Hematopoietic multipotent progenitor cell treated with erythropoietin and hydrocortisone succinate and interleukin-3 and kit ligand, for 6 days (in vitro differentiated cells): ENCODE measurements at regions not wholly inside any gene's neighbourhood (a gene's known extent, or its start where the extent isn't known, plus 50 kb on each side); places are given as distances from the start of the nearest gene placed in this dataset.
"Not testable (repeated sequence)": the region's sequence is repeated elsewhere in the genome, so short reads cannot be mapped to it uniquely, and the experiment has no call there.

Experiments used
- DNase-seq: peaks from one replicate; pipeline ENCODE4 v3.0.0-alpha.2; 2015

GRCh38 chr5:124796495-124796894 lies 50.1 kb upstream of the ZNF608 start:
- no peak for DNase-seq

GRCh38 chr5:124797665-124798087 lies 51.2 kb upstream of the ZNF608 start:
- DNase-seq = no peak

- DNase-seq = no peak
These were observed 52.5 kb upstream of the ZNF608 start for GRCh38 chr5:124798890-124799289.

- no peak for DNase-seq
These were observed 55.1 kb upstream of the ZNF608 start for GRCh38 chr5:124801551-124801950.

- no peak for DNase-seq
These were observed 57.3 kb upstream of the ZNF608 start for GRCh38 chr5:124803617-124804323.

GRCh38 chr5:124806026-124806372 lies 59.6 kb upstream of the ZNF608 start:
- DNase-seq = no peak

- DNase-seq = peak; percentile 26
These were observed 60.1 kb upstream of the ZNF608 start for GRCh38 chr5:124806373-124807077.

GRCh38 chr5:124808842-124809268 lies 62.4 kb upstream of the ZNF608 start:
- DNase-seq = no peak

- DNase-seq = no peak
These were observed 64.1 kb upstream of the ZNF608 start for GRCh38 chr5:124810396-124811006.

GRCh38 chr5:124812771-124813358 lies 66.4 kb upstream of the ZNF608 start:
- DNase-seq = no peak

GRCh38 chr5:124816381-124816780 lies 69.9 kb upstream of the ZNF608 start:
- no peak for DNase-seq

GRCh38 chr5:124819201-124819600 lies 72.8 kb upstream of the ZNF608 start:
- DNase-seq = no peak

- no peak for DNase-seq
These were observed 76.2 kb upstream of the ZNF608 start for GRCh38 chr5:124822647-124823046.

- no peak for DNase-seq
These were observed 76.9 kb upstream of the ZNF608 start for GRCh38 chr5:124823380-124823779.

GRCh38 chr5:124824637-124825158 lies 78.3 kb upstream of the ZNF608 start:
- peak; percentile 38 for DNase-seq

GRCh38 chr5:124825250-124825982 lies 79.0 kb upstream of the ZNF608 start:
- DNase-seq = no peak

GRCh38 chr5:124825983-124826337 lies 79.5 kb upstream of the ZNF608 start:
- DNase-seq = no peak

GRCh38 chr5:124828731-124829234 lies 82.3 kb upstream of the ZNF608 start:
- DNase-seq = no peak

- no peak for DNase-seq
These were observed 85.3 kb upstream of the ZNF608 start for GRCh38 chr5:124831687-124832240.

- no peak for DNase-seq
These were observed 86.1 kb upstream of the ZNF608 start for GRCh38 chr5:124832510-124832909.

GRCh38 chr5:124836314-124836713 lies 89.9 kb upstream of the ZNF608 start:
- DNase-seq = not testable (repeated sequence)

- peak; percentile 16 for DNase-seq
These were observed 93.0 kb upstream of the ZNF608 start for GRCh38 chr5:124839371-124839998.
